Gastrocnemius medialis (tissue), 4 donors: ENCODE measurements at regions not wholly inside any gene's neighbourhood (a gene's known extent, or its start where the extent isn't known, plus 50 kb on each side); places are given as distances from the start of the nearest gene placed in this dataset.

Source experiments
- CTCF ChIP-seq, 5 experiments: fragments of 450-650 bp in 3 of 5; fragments of 200-600 bp in 2 of 5; sonication (generic) in 2 of 5; IDR thresholded peaks in 4 of 5; conservative IDR thresholded peaks in 1 of 5; 1 replicate in 4 of 5; 2 replicates in 1 of 5; pipeline ENCODE4 v1.5.1; 2016 to 2019; ENCODE audit warnings: antibody characterized with exemption in 5 of 5, mild to moderate bottlenecking in 3 of 5, moderate library complexity in 3 of 5
- POLR2A ChIP-seq, 2 donors: fragments of 450-650 bp; IDR thresholded peaks; one replicate each; pipeline ENCODE4 v1.6.1; 2017; ENCODE audit warnings: antibody characterized with exemption in 2 of 2, mild to moderate bottlenecking in 2 of 2, moderate library complexity in 2 of 2

- TF ChIP-seq CTCF (IDR thresholded peaks at IDR 0.05 in 4 of 5, conservative IDR thresholded peaks at IDR 0.05 in 1 of 5): no peak
- no peak for TF ChIP-seq POLR2A (IDR thresholded peaks at IDR 0.05)
Measured at GRCh38 chr1:4010814-4011605, 110.9 kb upstream of the C1orf174 start.
